Erythroblast (primary cell): ENCODE measurements at regions not wholly inside any gene's neighbourhood (a gene's known extent, or its start where the extent isn't known, plus 50 kb on each side); places are given as distances from the start of the nearest gene placed in this dataset.

Experiments used
- GATA1 ChIP-seq: IDR thresholded peaks from 2 replicates; pipeline ENCODE4 v1.6.1; 2011; ENCODE audit warnings: low read depth, mild to moderate bottlenecking, control low read depth, low read length, moderate library complexity
- POLR2A ChIP-seq: IDR thresholded peaks from 2 replicates; pipeline ENCODE4 v1.6.1; 2011; ENCODE audit warnings: mild to moderate bottlenecking, low read length

DNA sequence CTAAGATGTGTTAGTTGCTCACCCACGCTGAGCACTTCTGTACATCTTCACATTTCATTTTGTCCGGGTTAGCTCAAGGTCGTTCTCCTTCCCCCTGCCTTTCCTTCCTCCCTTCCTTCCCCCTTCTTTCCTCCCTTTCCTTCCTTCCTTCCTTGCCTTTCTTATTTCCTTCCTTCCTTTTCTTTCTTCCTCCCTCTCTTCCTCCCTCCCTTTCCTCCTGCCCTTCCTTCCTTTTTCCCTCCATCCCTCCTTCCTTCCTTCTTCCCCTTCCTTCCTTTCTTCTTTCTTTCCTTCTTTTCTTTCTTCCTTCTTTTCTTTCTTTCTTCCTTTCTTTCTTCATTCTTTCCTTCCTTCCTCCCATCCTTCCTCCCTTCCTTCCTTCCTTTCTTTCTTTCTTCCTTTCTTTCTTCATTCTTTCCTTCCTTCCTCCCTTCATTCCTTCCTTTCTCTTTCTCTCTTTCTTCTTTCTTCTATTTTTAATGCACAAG, 129.8 kb downstream of the FAM174B start:
- no peak for TF ChIP-seq POLR2A
- no peak for TF ChIP-seq GATA1
